GM18870 (cell line): ENCODE measurements at regions not wholly inside any gene's neighbourhood (a gene's known extent, or its start where the extent isn't known, plus 50 kb on each side); places are given as distances from the start of the nearest gene placed in this dataset.
"Not testable (repeated sequence)": the region's sequence is repeated elsewhere in the genome, so short reads cannot be mapped to it uniquely, and the experiment has no call there.

Source experiments
- ATAC-seq: cut with Tn5 transposase; IDR thresholded peaks from one replicate; pipeline ENCODE4 v1.9.1; 2021; ENCODE audit warnings: moderate library complexity; ENCODE audit not compliant: unreplicated experiment

DNA sequence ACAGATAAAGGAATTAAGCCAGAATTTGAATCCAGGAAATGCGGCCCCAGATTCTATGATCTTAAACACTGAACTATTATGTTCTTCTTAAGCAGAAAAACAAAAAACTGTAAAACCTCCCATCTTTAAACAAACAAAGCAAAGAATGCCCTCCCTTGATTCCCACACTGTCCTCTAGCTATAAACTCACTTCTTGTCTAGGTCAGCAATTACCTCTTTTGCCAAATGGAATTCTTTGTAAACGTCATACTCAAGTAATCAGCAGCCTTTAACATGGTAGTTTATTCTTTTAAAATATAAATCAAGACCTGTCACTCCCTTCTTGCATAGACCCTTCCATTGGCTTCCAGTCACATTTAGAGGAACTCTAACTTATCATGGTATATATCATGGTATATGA lies 958.9 kb upstream of the CNTN5 start:
- ATAC-seq, result no peak

DNA sequence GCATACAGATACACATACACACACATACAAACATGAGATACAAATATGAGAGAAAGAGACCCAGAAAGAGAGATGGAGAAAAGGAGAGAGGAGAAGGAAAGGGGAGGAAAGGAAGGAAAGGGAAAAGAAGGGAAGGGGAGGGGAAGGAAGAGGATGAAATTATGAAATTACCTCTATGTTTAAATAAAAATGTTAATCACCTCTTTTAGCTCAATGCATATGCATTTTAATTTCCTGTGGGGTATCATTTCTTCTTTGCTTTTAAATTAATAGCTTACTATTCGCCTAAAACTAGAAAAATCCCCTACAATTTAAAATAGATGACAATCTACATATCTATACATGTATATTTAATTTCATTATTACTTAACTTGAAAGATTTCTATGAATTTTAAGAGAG lies 958.0 kb upstream of the CNTN5 start:
- ATAC-seq, result no peak

DNA sequence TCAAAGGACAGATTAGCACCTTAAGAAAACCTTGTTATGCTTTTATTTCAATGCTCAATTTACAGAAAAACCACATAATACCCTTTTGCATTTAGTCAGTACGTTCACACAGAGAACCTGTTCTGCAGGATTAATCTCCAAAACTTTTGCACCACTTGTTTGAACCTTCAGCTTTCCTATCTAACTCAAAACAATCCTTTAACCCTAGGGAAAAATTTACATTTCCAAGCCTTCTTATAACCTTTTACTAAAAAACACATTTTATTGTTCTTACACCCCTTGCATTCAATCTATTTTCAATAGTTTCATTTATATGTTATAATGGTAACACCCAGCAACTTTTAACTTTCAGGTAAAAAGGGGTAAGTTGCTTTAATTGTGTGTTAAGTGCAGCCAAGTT lies 952.5 kb upstream of the CNTN5 start:
- no peak for ATAC-seq

DNA sequence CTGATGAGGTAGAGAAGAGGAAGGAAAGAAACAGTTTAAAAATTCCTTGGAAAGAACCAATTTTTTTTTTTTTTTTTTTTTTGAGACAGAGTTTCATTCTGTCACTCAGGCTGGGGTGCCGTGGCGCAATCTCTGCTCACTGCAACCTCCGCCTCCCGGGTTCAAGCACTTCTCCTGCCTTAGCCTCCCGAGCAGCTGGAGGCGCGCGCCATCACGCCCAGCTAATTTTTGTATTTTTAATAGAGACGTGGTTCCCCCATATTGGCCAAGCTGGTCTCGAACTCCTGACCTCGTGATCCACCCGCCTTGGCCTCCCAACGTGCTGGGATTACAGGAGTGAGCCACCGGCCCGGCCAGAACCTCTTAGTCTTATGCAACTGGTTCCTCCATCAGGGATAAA lies 951.6 kb upstream of the CNTN5 start:
- not testable (repeated sequence) for ATAC-seq

DNA sequence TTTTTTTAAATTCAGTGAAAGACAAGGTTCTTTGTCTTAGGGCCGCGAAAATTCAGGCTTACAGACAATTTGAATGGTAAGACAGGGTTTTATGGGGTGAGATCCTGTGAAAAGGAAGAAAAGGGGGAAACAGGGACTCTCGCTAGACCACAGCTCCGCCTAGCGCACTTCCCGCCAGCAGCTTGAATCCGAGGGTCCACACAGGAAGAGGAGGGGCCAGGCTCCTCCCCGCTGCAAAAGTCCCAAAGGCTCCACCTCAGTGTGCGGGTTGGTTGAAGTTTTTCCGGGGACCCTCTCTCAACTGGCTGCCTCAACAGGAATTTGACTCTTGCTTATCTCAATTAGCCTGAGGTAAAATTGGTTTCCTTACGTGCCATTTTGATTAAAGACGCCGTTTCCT lies 950.9 kb upstream of the CNTN5 start:
- no peak for ATAC-seq

DNA sequence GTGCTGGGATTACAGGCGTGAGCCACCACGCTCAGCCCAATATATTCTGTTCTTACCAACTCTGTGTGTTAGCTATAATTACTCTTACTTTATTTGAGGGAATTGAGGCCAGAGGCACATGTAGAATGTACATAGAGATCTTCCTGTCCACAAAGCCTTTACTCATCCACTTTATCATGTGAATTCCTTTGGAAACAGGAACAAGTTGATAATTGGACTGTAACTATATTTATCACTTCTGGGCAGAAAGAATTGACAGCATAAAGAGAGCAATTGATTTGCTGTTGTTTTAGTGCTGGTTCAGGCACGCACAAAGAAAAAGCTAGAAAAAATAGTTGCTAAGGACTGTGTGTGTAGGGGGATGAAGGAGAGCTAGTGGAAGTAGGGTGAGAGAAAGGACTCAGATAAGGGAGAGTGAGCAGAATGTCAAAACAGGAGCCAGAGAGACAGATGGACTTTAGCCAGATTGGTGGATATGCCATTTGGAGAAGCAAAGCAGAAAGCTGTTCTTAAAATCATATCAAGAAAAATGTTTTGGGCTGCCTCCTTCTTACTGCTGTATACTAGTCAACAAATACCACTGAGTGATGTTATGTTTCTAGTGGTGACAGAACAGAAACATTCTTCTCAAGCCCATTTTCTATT lies 929.8 kb upstream of the CNTN5 start:
- ATAC-seq, result no peak

DNA sequence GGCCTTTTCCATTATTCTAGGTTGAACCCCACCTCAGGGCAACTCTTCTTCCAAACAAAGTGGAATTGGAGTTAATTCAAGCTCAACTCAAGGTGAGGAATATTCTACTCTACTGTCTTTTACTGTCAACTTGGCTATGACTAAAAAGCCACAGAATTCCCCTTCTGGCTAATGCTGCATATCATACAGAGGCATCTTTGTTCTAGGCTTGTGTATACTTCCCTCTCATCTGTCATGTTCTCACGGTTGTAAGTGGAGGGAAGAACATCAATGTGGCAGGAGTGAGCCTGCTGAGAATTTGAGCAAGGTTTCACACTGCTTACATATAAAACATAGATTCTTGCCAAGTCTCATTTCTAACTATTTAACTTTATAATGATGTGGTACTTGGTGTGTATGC lies 921.4 kb upstream of the CNTN5 start:
- no peak for ATAC-seq

DNA sequence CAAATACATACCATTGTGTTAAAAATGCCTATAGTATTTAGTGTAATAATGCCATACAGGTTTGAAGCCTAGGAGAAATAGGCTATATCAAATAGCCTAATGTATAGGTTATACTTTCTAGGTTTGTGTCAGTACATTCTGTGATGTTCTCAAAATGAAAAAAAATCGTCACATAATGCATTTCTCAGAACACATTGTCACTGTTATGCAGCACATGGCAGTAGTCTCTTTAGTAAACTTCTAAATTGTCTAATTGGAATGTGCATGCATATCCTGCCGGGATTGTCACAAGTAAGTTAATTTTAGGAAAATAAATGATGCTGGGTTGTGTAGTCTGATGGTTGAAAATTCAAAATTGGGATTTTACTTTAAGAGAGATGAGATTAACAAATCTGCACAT lies 920.1 kb upstream of the CNTN5 start:
- ATAC-seq, result no peak

DNA sequence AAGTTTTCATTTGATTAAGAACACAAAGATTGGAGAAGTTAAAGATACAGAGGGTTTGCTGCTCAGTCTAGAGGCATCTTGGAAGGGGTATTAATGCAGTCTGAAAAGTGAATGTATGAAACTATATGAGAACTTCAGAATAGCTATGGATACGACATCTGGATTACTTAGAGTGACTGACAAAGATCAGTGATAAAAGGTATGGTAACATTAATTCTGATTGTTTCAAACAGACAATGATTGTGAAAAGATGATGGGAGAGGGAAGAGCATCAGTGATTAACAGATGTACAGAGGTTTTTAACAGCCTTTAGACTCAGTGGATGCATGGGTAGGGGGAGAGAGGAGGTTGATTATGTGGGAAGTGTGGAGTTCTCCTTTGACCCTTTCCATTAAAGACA lies 919.4 kb upstream of the CNTN5 start:
- ATAC-seq, result no peak

DNA sequence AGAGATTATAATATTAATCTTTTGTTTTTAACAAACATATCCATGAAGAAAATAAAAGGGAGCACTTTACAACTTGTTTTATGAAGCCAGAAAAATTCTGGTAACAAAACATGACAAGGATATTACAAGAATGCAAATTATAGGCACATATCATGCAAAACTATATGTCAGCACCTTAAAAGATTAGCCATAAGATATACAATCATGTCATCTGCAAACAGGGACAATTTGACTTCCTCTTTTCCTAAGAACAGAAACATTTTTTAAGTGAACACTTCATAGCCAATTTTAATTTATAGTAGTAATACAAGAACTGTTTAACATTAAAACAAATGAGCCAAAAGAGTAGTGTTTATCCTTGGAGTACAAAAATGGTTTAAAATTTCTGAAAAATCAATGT lies 916.5 kb upstream of the CNTN5 start:
- ATAC-seq, result no peak

DNA sequence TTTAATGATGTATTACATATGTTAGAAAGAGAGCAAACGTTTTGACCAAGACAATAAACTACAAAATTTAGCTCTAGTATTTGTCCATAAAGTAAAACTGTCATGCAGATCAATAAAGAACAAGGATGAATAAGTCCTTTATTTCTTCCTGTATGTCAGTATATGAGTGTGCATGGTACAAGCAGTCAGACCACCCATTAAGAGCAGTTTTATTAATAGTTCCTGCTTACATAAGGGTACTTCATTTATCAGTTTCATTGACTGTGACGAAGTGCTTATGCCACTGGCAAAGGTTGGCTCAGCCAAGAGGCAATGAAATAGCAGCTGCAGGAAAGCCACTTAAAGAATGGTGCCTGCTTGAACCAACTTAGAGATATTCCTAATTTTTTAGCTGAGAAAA lies 913.0 kb upstream of the CNTN5 start:
- ATAC-seq, result no peak

DNA sequence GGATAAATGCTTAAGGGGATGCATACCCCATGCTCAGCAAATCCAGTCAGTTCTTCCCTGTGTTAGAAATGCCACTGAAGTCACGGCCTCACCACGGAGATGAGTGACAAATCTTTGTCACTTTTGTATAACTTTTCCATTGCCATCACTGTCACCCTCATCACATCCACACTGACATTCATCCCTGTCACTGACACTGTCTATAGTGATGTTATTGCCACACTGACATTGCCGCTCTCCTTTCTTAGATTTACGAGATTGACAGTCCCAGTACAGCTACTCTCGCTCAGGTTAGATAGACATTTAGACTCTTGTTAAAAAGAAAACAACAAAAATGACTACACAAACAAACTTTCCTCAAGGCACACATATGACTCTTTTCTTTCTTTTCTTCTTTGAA lies 910.7 kb upstream of the CNTN5 start:
- no peak for ATAC-seq

DNA sequence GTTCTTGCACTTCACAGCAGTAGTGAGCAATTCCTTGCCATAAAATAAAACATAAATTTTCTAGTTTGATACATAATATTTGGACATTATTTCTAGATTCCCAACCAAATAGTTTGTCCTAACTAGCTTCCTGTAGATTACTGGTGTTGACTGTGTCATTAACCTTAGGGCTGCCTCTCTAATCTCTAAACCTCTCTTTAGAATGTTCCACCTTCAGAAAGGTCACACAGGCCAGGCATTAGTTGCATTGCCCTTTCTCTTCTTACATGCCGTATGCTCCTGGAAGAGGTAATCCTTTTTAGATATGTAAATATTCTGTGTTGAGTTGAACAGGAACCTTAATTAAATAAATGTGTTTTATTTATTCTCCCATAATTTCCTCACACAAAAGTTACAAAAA lies 904.9 kb upstream of the CNTN5 start:
- no peak for ATAC-seq

DNA sequence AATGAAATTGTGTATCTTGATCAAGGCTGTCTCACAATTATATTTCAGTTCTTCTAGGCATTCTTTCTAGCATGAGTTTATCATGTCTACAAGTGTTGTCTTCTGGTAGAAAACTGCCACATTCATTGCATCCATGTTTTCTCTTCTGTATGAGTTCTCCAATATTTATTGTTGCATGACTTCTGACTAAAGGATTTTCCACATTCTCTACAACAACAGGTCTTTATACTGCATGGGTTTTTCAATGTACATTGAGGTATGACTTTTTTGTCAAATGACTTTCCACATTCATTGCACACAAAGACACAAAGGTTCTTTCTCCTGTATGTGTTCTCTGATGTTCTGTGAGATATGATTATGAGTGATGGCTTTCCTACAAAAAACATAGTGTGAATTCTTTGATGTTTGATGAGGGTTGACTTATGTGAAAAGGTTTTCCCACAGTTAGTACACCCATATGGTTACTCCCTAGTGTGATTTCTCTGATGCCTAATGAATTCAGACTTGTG lies 890.6 kb upstream of the CNTN5 start:
- no peak for ATAC-seq

DNA sequence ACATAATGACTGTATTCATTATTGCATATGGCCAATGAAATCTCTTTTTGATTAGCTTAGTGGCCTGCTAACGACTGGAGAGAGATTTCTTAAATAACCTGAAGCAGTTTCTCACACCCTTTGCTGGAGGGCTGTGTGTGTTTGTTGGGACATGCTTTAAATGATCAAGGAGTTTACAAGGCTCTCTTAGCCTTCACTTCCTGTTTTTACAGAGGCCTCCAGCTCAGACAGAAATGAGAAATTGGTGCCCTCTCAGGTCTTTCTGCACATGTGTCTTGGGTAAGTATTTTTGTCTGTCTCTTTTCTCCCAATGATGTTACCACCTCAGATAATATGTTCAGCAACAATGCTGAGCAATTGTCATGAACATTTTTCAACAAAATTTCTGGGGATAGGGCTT lies 884.4 kb upstream of the CNTN5 start:
- no peak for ATAC-seq

DNA sequence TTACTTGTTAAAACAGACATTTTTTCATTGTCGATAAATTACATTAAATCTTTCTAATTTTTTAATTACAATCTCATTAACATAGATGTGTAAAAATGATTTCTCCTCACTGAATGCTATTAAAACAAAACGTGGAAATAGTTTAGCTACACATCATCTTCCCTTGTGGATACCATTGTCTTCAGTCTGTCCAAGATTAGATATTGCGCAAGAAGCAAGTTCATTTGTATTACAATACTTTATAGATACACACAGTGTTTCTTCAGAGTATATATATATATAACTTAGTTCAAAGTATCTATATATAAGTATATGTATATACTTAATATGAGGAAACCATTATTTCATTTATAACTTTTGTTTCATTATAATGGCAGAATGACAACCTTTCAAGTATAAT lies 883.3 kb upstream of the CNTN5 start:
- ATAC-seq, result no peak

DNA sequence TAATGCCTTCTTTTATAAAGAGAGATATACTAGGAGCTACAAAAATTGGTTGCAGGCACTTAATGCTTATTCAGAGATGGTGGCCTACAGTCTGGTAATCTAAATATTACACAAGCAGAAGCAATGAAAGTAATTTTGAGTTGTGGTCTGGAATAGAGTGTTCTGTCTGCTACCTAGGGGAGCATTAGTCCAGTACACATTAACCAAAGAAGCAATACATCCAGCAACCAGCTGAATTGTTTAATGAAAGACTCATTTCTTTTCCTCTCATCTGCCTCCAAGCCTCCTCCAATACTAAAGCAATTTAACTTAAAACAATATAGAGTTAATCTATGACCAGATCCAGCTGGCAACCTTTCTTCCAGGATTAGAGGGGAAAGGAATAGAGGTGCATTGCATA lies 877.1 kb upstream of the CNTN5 start:
- ATAC-seq, result no peak

DNA sequence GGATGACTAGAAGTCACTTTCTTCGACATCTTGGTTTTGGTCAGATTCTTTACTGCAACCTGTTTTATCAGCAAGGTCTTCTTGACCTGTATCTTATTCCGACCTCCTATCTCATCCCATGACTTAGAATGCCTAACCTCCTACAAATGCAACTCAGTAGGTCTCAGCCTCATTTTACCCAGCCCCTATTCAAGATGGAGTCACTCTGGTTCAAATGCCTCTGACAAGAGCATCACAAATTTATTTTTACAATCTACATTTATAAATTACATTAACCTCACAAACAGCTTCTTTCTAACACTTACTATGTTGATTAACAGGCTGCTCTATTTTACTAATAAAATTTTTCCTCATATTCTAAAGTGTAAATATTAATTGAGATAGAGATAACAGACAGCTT lies 867.0 kb upstream of the CNTN5 start:
- no peak for ATAC-seq

DNA sequence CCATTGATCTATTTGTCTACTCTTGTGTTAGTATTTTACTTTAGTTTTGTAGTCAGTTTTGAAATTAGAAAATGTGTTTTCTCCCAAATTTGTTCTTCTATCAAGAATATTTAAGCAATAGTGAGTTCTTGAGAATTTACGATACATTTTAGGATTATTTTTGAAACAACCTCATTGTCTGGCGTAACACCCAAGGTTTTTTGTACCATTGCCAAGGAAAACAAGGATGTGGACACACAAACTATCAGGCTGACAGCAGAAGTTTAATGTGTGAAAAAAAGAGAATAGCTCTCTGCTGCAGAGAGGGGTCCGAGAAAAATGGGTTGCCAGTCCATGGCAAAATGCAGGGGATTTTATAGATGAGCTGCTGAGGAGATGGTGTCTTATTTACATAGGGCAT lies 865.1 kb upstream of the CNTN5 start:
- ATAC-seq, result no peak

DNA sequence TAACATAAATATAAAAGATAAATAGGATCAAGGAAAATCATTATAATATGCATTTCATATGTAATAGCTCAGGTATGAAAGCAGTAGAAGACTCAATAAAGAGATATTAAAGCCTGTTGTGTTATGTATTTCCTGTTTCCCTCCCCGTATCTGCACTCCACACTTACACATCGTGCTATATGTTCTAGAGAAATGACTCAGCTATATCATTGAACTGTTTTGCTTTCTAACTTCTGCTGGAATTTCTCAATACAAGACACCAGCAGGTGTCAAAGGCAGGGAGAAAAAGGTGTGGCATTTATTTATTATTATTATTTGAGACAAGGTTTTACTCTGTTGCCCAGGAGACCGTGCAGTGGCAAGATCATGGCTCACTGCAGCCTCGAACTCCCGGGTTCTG lies 842.8 kb upstream of the CNTN5 start:
- ATAC-seq, result no peak

DNA sequence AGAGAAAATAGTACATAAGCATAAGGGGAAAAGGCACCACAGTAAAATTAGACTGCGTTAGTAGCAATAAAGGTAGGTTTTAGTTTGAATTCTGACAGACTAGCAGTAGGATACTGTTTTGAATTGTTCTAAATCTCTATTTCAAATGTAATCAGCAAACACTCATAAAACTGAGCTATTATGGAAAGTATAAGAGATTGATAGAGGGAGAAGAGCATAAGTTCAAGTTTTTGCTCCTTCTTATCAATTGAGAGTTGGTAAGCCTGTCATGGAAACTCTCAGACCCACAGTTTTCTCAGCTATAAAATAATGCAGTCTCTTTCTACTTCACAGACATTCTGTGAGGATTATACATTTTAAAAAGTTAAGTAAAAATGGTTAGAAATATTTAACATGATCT lies 840.2 kb upstream of the CNTN5 start:
- no peak for ATAC-seq

DNA sequence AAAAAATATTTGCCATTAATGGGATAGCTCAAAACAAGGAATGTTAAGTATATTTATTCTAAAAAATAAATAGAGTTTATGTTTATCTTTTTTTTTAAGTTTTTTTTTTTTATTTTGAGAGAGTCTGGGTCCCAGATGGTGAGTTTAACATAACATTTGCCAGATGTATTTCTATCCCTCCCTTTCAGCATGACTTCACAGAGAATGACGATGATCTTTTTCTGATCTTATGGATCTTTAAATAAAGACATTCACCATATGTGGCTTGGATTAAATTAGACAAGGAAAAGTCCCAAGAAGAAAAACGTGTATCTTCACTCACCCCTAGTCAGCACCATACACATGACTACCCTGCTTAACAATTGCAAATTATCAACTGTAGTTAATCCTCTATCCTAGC lies 839.8 kb upstream of the CNTN5 start:
- no peak for ATAC-seq

DNA sequence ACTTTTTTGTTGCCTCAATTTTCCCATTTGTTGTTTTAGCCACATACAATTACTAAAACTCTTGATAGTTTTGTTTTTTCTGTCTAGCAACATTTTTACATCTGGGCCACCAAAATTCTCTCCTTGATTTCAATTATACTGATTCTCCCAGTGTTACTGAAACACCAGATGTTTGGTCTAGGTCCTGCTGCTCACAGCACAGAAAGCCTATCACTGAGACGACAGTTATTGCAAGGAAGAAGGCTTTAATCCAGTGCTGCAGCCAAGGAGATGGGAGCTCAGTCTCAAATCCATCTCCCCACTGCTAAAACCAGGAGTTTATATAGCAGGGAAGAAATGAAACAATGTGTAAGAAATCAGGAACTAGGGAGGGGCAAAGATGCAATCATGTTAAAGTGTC lies 837.7 kb upstream of the CNTN5 start:
- ATAC-seq, result no peak

DNA sequence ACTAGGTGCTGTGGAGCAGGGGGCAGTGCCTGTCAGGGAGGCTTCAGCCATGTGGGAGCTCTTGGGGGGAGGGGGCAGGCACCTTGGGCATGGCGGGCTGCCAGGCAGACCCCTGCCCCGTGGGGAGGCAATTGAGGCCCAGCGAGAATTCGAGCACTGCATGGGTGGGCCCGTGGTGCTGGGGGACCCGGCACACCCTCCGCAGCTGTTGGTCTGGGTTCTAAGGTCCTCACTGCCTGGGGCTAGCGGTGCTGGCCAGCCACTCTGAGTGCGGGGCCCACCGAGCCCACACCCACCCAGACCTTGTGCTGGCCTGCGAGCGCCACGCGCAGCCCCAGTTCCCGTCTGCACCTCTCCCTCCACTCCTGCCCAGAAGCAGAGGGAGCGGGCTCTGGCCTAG lies 835.5 kb upstream of the CNTN5 start:
- ATAC-seq, result no peak
